HepG2 (cell line): ENCODE measurements at regions not wholly inside any gene's neighbourhood (a gene's known extent, or its start where the extent isn't known, plus 50 kb on each side); places are given as distances from the start of the nearest gene placed in this dataset.

ENCODE experiments used
- ATF7-NPFF ChIP-seq: sonication (generic); formaldehyde crosslinking; IDR thresholded peaks from 2 replicates; pipeline ENCODE4 v1.8.1; 2023; ENCODE audit warnings: mild to moderate bottlenecking, low read depth, missing genetic modification reagents, moderate library complexity
- BORCS8-MEF2B ChIP-seq: sonication (generic); formaldehyde crosslinking; IDR thresholded peaks from 2 replicates; pipeline ENCODE4 v1.8.0; 2022; ENCODE audit warnings: mild to moderate bottlenecking, missing genetic modification reagents
- DR1 ChIP-seq: sonication (generic); formaldehyde crosslinking; IDR thresholded peaks from 2 replicates; pipeline ENCODE4 v1.8.0; 2021; ENCODE audit warnings: mild to moderate bottlenecking, missing genetic modification reagents, inconsistent platforms
- EHMT2 ChIP-seq: fragments of 200-600 bp; sonication (generic); IDR thresholded peaks from 2 replicates; pipeline ENCODE4 v1.7.0; 2017; ENCODE audit warnings: antibody characterized with exemption, low read depth, low read length, borderline replicate concordance
- ELF3 ChIP-seq: IDR thresholded peaks from 2 replicates; pipeline ENCODE4 v1.6.1; 2016; ENCODE audit warnings: missing genetic modification reagents, missing compliant biosample characterization
- EZH2 ChIP-seq: conservative IDR thresholded peaks from 2 replicates; pipeline ENCODE4 v1.6.1; 2012; ENCODE audit warnings: mild to moderate bottlenecking, low read depth, low read length, moderate library complexity
- FOXA1 ChIP-seq, 2 experiments: fragments of 450-650 bp in 1 of 2; sonication (generic) in 1 of 2; formaldehyde crosslinking in 1 of 2; IDR thresholded peaks; 2 replicates each; pipeline versions ENCODE4 v1.4.0 to v1.6.1; 2016 to 2020; ENCODE audit warnings: missing genetic modification reagents in 1 of 2
- HOMEZ ChIP-seq: IDR thresholded peaks from 2 replicates; pipeline ENCODE4 v1.6.1; 2016; ENCODE audit warnings: low read depth
- KLF6 ChIP-seq: IDR thresholded peaks from 2 replicates; pipeline ENCODE4 v1.8.0; 2016; ENCODE audit warnings: missing biosample characterization, missing genetic modification reagents
- KLF9 ChIP-seq: IDR thresholded peaks from 2 replicates; pipeline ENCODE4 v1.6.1; 2016; ENCODE audit warnings: low read depth
- MED8 ChIP-seq: sonication (generic); formaldehyde crosslinking; IDR thresholded peaks from 2 replicates; pipeline ENCODE4 v1.8.1; 2023; ENCODE audit warnings: mild to moderate bottlenecking, missing genetic modification reagents; ENCODE audit not compliant: insufficient replicate concordance
- NFKB2 ChIP-seq: sonication (generic); formaldehyde crosslinking; IDR thresholded peaks from 2 replicates; pipeline ENCODE4 v1.4.0; 2020; ENCODE audit warnings: missing genetic modification reagents, borderline replicate concordance
- NR1H2 ChIP-seq: sonication (generic); formaldehyde crosslinking; IDR thresholded peaks from 2 replicates; pipeline ENCODE4 v1.8.1; 2022; ENCODE audit warnings: low read depth, missing genetic modification reagents, borderline replicate concordance
- SATB2 ChIP-seq: sonication (generic); formaldehyde crosslinking; IDR thresholded peaks from 2 replicates; pipeline ENCODE4 v1.5.0; 2020; ENCODE audit warnings: missing genetic modification reagents
- SMC3 ChIP-seq: IDR thresholded peaks from 2 replicates; pipeline ENCODE4 v1.6.1; 2011; ENCODE audit warnings: low read length, improper control_type of control experiment
- ZNF331 ChIP-seq: sonication (generic); formaldehyde crosslinking; IDR thresholded peaks from 2 replicates; pipeline ENCODE4 v1.4.0; 2020; ENCODE audit warnings: missing genetic modification reagents
- ZNF441 ChIP-seq: sonication (generic); formaldehyde crosslinking; IDR thresholded peaks from 2 replicates; pipeline ENCODE4 v1.7.0; 2021; ENCODE audit warnings: missing genetic modification reagents, borderline replicate concordance
- ZNF563 ChIP-seq: sonication (generic); formaldehyde crosslinking; IDR thresholded peaks from 2 replicates; pipeline ENCODE4 v1.8.0; 2022; ENCODE audit warnings: mild to moderate bottlenecking, moderate library complexity, missing genetic modification reagents
- ZNF572 ChIP-seq: sonication (generic); formaldehyde crosslinking; IDR thresholded peaks from 2 replicates; pipeline ENCODE4 v1.5.1; 2020; ENCODE audit warnings: mild to moderate bottlenecking, missing genetic modification reagents
- ZNF615 ChIP-seq: sonication (generic); formaldehyde crosslinking; IDR thresholded peaks from 2 replicates; pipeline ENCODE4 v1.5.0; 2020; ENCODE audit warnings: mild to moderate bottlenecking, missing genetic modification reagents, borderline replicate concordance
- ZNF7 ChIP-seq: IDR thresholded peaks from 2 replicates; pipeline ENCODE4 v1.6.1; 2016; ENCODE audit warnings: missing biosample characterization, missing genetic modification reagents
- ZNF773 ChIP-seq: sonication (generic); formaldehyde crosslinking; IDR thresholded peaks from 2 replicates; pipeline ENCODE4 v1.4.0; 2020; ENCODE audit warnings: missing genetic modification reagents, borderline replicate concordance
- ZNF883 ChIP-seq: sonication (generic); formaldehyde crosslinking; IDR thresholded peaks from 2 replicates; pipeline ENCODE4 v1.5.1; 2020; ENCODE audit warnings: mild to moderate bottlenecking, missing genetic modification reagents; ENCODE audit errors: not compliant biosample characterization
- TF ChIP-seq, protein P1 (sequence below): sonication (generic); formaldehyde crosslinking; IDR thresholded peaks from 2 replicates; pipeline ENCODE4 v1.4.0; 2020; ENCODE audit warnings: mild to moderate bottlenecking, missing genetic modification reagents
- TF ChIP-seq, protein P2 (sequence below): sonication (generic); formaldehyde crosslinking; conservative IDR thresholded peaks from 2 replicates; pipeline ENCODE4 v1.5.0; 2020; ENCODE audit warnings: missing genetic modification reagents

DNA sequence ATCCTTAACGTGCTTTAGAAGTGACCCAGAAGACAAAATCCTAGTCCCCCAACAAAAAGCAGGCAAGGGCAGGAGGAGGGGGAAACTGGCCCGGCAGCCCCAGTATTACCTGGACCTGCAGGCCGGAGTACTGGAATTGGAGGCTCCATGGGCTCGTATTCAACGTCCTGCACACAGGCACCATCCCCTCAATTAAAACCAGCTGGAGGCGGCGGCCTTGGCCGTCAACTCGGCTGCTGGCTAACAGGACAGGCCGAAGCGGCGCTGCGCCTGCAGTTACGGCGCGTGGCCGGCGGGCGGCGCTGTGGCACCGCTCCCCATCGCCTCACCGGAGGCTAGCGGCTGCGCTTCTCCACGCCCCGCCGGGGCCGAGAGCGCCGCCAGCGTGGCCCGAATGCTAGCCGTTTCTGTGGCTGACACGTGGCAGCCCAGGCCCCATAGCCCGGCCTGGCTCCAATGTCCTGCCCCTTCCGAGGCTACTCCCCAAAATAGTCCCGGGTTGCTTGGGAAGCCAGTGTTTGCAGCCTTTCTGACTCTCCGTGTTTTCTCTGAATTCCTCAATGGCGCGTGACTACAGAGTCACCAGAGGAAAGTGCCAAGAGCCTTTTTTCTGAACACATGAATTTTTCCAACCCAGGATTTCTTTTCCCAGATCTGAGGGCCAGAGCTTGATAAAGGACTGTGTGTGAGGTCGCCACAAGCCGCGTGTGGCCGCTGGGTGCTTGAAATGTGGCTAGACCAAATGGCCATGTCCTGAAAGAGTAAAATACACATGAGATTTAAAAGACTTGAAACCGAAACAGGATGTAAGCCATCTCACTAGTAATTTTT, 82.5 kb downstream of the HHIPL2 start (continued):
- TF ChIP-seq SMC3 (peak; percentile 23; the same call in 1 of the 2 replicates), NFKB2 (CRISPR knock-in tag) (peak; percentile 95; the same call in 1 of the 2 replicates), ZNF563 (peak; percentile 91), DR1 (CRISPR knock-in tag) (peak; percentile 84), ELF3 (CRISPR knock-in tag) (peak; percentile 78), SATB2 (peak; percentile 77; the same call in 1 of the 2 replicates), ZNF572 (CRISPR knock-in tag) (no peak), MED8 (CRISPR knock-in tag) (peak; percentile 84), ZNF331 (peak; percentile 89), ZNF615 (peak; percentile 74; the same call in 1 of the 2 replicates), KLF9 (CRISPR knock-in tag) (peak; percentile 86; the same call in 1 of the 2 replicates), EZH2 (no peak), FOXA1 (IDR thresholded peaks at IDR 0.05) (no peak), FOXA1 (CRISPR knock-in tag; IDR thresholded peaks at IDR 0.05) (peak; percentile 46), ZNF441 (CRISPR knock-in tag) (peak; percentile 88), KLF6 (CRISPR knock-in tag) (peak; percentile 98), NR1H2 (CRISPR knock-in tag) (0 out of 2 replicates have a peak, but pooled peaks have one; percentile 41), ZNF883 (CRISPR knock-in tag) (peak; percentile 92), BORCS8-MEF2B (peak; percentile 81), HOMEZ (CRISPR knock-in tag) (peak; percentile 69; the same call in 1 of the 2 replicates), EHMT2 (no peak), ZNF773 (0 out of 2 replicates have a peak, but pooled peaks have one; percentile 32), ATF7-NPFF (CRISPR knock-in tag) (peak; percentile 94), ZNF7 (CRISPR knock-in tag) (no peak)
- TF ChIP-seq, protein P1, sequence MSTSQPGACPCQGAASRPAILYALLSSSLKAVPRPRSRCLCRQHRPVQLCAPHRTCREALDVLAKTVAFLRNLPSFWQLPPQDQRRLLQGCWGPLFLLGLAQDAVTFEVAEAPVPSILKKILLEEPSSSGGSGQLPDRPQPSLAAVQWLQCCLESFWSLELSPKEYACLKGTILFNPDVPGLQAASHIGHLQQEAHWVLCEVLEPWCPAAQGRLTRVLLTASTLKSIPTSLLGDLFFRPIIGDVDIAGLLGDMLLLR (CRISPR knock-in tag): peak; percentile 85
- TF ChIP-seq, protein P2, sequence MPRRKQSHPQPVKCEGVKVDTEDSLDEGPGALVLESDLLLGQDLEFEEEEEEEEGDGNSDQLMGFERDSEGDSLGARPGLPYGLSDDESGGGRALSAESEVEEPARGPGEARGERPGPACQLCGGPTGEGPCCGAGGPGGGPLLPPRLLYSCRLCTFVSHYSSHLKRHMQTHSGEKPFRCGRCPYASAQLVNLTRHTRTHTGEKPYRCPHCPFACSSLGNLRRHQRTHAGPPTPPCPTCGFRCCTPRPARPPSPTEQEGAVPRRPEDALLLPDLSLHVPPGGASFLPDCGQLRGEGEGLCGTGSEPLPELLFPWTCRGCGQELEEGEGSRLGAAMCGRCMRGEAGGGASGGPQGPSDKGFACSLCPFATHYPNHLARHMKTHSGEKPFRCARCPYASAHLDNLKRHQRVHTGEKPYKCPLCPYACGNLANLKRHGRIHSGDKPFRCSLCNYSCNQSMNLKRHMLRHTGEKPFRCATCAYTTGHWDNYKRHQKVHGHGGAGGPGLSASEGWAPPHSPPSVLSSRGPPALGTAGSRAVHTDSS (CRISPR knock-in tag): no peak
